ENCODE measurements at regions not wholly inside any gene's neighbourhood (a gene's known extent, or its start where the extent isn't known, plus 50 kb on each side); places are given as distances from the start of the nearest gene placed in this dataset.
A peak's percentile ranks its signal among the peaks of the same experiment; 100 is the strongest.

- TF ChIP-seq CTCF (IDR thresholded peaks at IDR 0.05; ENCODE audit: unreplicated experiment): no peak
- BruUV-seq (replicated peaks): no TSS peak
- Mint-ChIP-seq H3K9me3 (ENCODE audit: unreplicated experiment) (no peaks in the 10 kb centered on the region), H3K36me3 (ENCODE audit: insufficient read depth, unreplicated experiment) (no peaks in the 10 kb centered on the region), H3K27me3 (ENCODE audit: insufficient read depth, unreplicated experiment) (no peaks in the 10 kb centered on the region), H3K4me3 (ENCODE audit: unreplicated experiment) (no peak overlapping the region), H3K4me1 (ENCODE audit: insufficient read depth, unreplicated experiment) (peaks cover 8% of the 10 kb centered on the region), H3K27ac (ENCODE audit: low read depth, unreplicated experiment) (no peak overlapping the region)
- no peak for DNase-seq (ENCODE audit: unreplicated experiment)
- ChIA-PET POLR2A (no interaction called here), CTCF (interaction anchor here (0.7 to 1.3 kb wide), 3 partner anchors 13 to 440 kb away, joined by 3 to 4 read pairs (median 3); no protein-coding TSS in a partner anchor)
- intact Hi-C loops (cut with micrococcal nuclease): loop anchor here (5.0 to 10.0 kb wide), 3 partner anchors 115 to 368 kb away; no protein-coding TSS in a partner anchor
Measured at GRCh38 chr21:17929510-17929909, 110.4 kb upstream of the C21orf91 start.

GRCh38 chr21:17925899-17926298 lies 106.7 kb upstream of the C21orf91 start:
- no TSS peak for BruUV-seq (replicated peaks)
- DNase-seq (ENCODE audit: unreplicated experiment): peak; percentile 56

GRCh38 chr21:17925000-17925610 lies 105.9 kb upstream of the C21orf91 start:
- peaks cover 32% of the 10 kb centered on the region for H3K4me1 Mint-ChIP-seq (ENCODE audit: insufficient read depth, unreplicated experiment)
- intact Hi-C loops (cut with micrococcal nuclease): loop anchor here (1.0 to 10.0 kb wide), 5 partner anchors 120 to 372 kb away; no protein-coding TSS in a partner anchor
- no TSS peak for BruUV-seq (replicated peaks)
- peak; percentile 84 for DNase-seq (ENCODE audit: unreplicated experiment)
- H3K36me3 Mint-ChIP-seq (ENCODE audit: insufficient read depth, unreplicated experiment): no peaks in the 10 kb centered on the region
- no peak overlapping the region for H3K27ac Mint-ChIP-seq (ENCODE audit: low read depth, unreplicated experiment)
- peak; percentile 73 for TF ChIP-seq CTCF (IDR thresholded peaks at IDR 0.05; ENCODE audit: unreplicated experiment)
- CTCF ChIA-PET: interaction anchor here (0.6 to 5.6 kb wide), 94 partner anchors 9 to 1837 kb away, joined by 3 to 81 read pairs (median 4); partner anchors contain the start of gene C21orf91
- POLR2A ChIA-PET: interaction anchor here (0.6 to 6.7 kb wide), 10 partner anchors 12 to 313 kb away, joined by 3 to 45 read pairs (median 6); partner anchors contain the start of gene C21orf91
- H3K4me3 Mint-ChIP-seq (ENCODE audit: unreplicated experiment): no peak overlapping the region
- no peaks in the 10 kb centered on the region for H3K9me3 Mint-ChIP-seq (ENCODE audit: unreplicated experiment)
- H3K27me3 Mint-ChIP-seq (ENCODE audit: insufficient read depth, unreplicated experiment): no peaks in the 10 kb centered on the region

More at GRCh38 chr21:17925899-17926298, 106.7 kb upstream of the C21orf91 start:
- Mint-ChIP-seq H3K4me1 (ENCODE audit: insufficient read depth, unreplicated experiment) (peaks cover 32% of the 10 kb centered on the region), H3K36me3 (ENCODE audit: insufficient read depth, unreplicated experiment) (no peaks in the 10 kb centered on the region), H3K27ac (ENCODE audit: low read depth, unreplicated experiment) (no peak overlapping the region), H3K4me3 (ENCODE audit: unreplicated experiment) (no peak overlapping the region), H3K9me3 (ENCODE audit: unreplicated experiment) (no peaks in the 10 kb centered on the region), H3K27me3 (ENCODE audit: insufficient read depth, unreplicated experiment) (no peaks in the 10 kb centered on the region)
- POLR2A ChIA-PET: interaction anchor here (1.4 to 6.7 kb wide), 5 partner anchors 13 to 248 kb away, joined by 5 to 45 read pairs (median 8); partner anchors contain the start of gene C21orf91
- intact Hi-C loops (cut with micrococcal nuclease): loop anchor here (1.0 to 10.0 kb wide), 5 partner anchors 119 to 371 kb away; no protein-coding TSS in a partner anchor
- TF ChIP-seq CTCF (IDR thresholded peaks at IDR 0.05; ENCODE audit: unreplicated experiment): peak; percentile 46
- CTCF ChIA-PET: interaction anchor here (0.6 to 5.6 kb wide), 61 partner anchors 9 to 525 kb away, joined by 3 to 81 read pairs (median 4); partner anchors contain the start of gene C21orf91
